HEK293 (cell line): ENCODE measurements at regions not wholly inside any gene's neighbourhood (a gene's known extent, or its start where the extent isn't known, plus 50 kb on each side); places are given as distances from the start of the nearest gene placed in this dataset.

Experiments used
- CTCF ChIA-PET: fragments of 350-600 bp; formaldehyde crosslinking; extraction: SDS; loops from one replicate; lab custom pipeline; 2021; ENCODE audit warnings: antibody characterized with exemption; lab: Yijun Ruan, JAX
- POLR2A ChIA-PET: fragments of 300-600 bp; formaldehyde crosslinking; extraction: SDS; loops from one replicate; lab custom pipeline; 2020; ENCODE audit warnings: antibody characterized with exemption, inconsistent platforms; lab: Yijun Ruan, JAX
- H3K27ac ChIP-seq: fragments of 200-500 bp; sonication (Bioruptor generic); 2 replicates; pipeline ENCODE4 v1.5.1; 2014; ENCODE audit warnings: low read depth, low read length, control low read depth, inconsistent platforms; ENCODE audit errors: extremely low read depth
- H3K36me3 ChIP-seq, 2 experiments: fragments of 200-500 bp in 1 of 2; sonication (Bioruptor generic) in 1 of 2; 1 replicate in 1 of 2; 2 replicates in 1 of 2; pipeline ENCODE4 v1.5.1; 2014 to 2017; ENCODE audit warnings: inconsistent platforms in 2 of 2, low read length in 2 of 2; ENCODE audit not compliant: control insufficient read depth in 2 of 2, insufficient read depth in 1 of 2
- H3K4me1 ChIP-seq: fragments of 200-500 bp; sonication (Bioruptor generic); 2 replicates; pipeline ENCODE4 v1.5.1; 2014; ENCODE audit warnings: mild to moderate bottlenecking, low read length, inconsistent platforms; ENCODE audit not compliant: control insufficient read depth, insufficient read depth
- H3K4me3 ChIP-seq: 2 replicates; pipeline ENCODE4 v1.5.1; 2011; ENCODE audit warnings: low read depth, mild to moderate bottlenecking, control low read depth, low read length, moderate library complexity
- H3K9me3 ChIP-seq: fragments of 200-500 bp; sonication (Bioruptor generic); 2 replicates; pipeline ENCODE4 v1.5.1; 2014; ENCODE audit warnings: low read depth, low read length, inconsistent platforms; ENCODE audit not compliant: control insufficient read depth, insufficient read depth
- GLI2 ChIP-seq: fragments of 450-650 bp; formaldehyde crosslinking; IDR thresholded peaks from 2 replicates; pipeline ENCODE4; 2017; ENCODE audit warnings: missing biosample characterization, missing genetic modification characterization, low read depth, borderline replicate concordance
- GLIS1 ChIP-seq: fragments of 450-650 bp; formaldehyde crosslinking; IDR thresholded peaks from 2 replicates; pipeline ENCODE4 v1.5.1; 2016; ENCODE audit warnings: missing biosample characterization, missing genetic modification characterization
- KLF7 ChIP-seq: fragments of 450-650 bp; formaldehyde crosslinking; IDR thresholded peaks from 2 replicates; pipeline ENCODE4 v1.5.1; 2016; ENCODE audit warnings: missing biosample characterization, missing genetic modification characterization, borderline replicate concordance
- REPIN1 ChIP-seq: fragments of 450-650 bp; formaldehyde crosslinking; IDR thresholded peaks from 2 replicates; pipeline ENCODE4 v1.5.1; 2017; ENCODE audit warnings: missing biosample characterization, missing genetic modification characterization, low read depth
- SETDB1 ChIP-seq: IDR thresholded peaks from one replicate; pipeline ENCODE4 v1.6.1; 2017; ENCODE audit warnings: mild to moderate bottlenecking, low read length, moderate library complexity, mixed read lengths; ENCODE audit not compliant: insufficient read length
- ZFHX2 ChIP-seq: fragments of 450-650 bp; formaldehyde crosslinking; conservative IDR thresholded peaks from 2 replicates; pipeline ENCODE4 v1.5.1; 2016; ENCODE audit warnings: missing biosample characterization, missing genetic modification characterization
- ZNF10 ChIP-seq: fragments of 450-650 bp; formaldehyde crosslinking; IDR thresholded peaks from 2 replicates; pipeline ENCODE4 v1.5.1; 2017; ENCODE audit warnings: missing biosample characterization, missing genetic modification characterization
- ZNF155 ChIP-seq: fragments of 450-650 bp; formaldehyde crosslinking; IDR thresholded peaks from 2 replicates; pipeline ENCODE4 v1.5.1; 2016; ENCODE audit warnings: missing biosample characterization, missing genetic modification characterization
- ZNF16 ChIP-seq: fragments of 450-650 bp; formaldehyde crosslinking; IDR thresholded peaks from 2 replicates; pipeline ENCODE4 v1.5.1; 2016; ENCODE audit warnings: low read depth, missing biosample characterization, missing genetic modification characterization
- ZNF221 ChIP-seq: fragments of 450-650 bp; formaldehyde crosslinking; IDR thresholded peaks from 2 replicates; pipeline ENCODE4 v1.5.1; 2017; ENCODE audit warnings: missing biosample characterization, missing genetic modification characterization, borderline replicate concordance
- ZNF341 ChIP-seq: fragments of 450-650 bp; formaldehyde crosslinking; IDR thresholded peaks from 2 replicates; pipeline ENCODE4; 2016; ENCODE audit warnings: low read depth, missing biosample characterization, missing genetic modification characterization
- ZNF404 ChIP-seq: fragments of 450-650 bp; formaldehyde crosslinking; IDR thresholded peaks from 2 replicates; pipeline ENCODE4 v1.5.1; 2017; ENCODE audit warnings: missing biosample characterization, missing genetic modification characterization
- ZNF555 ChIP-seq: fragments of 450-650 bp; formaldehyde crosslinking; conservative IDR thresholded peaks from 2 replicates; pipeline ENCODE4 v1.5.1; 2017; ENCODE audit warnings: missing biosample characterization, mild to moderate bottlenecking, missing genetic modification characterization, inconsistent platforms
- ZNF561 ChIP-seq: fragments of 450-650 bp; IDR thresholded peaks from 2 replicates; pipeline ENCODE4 v1.5.1; 2018; ENCODE audit warnings: missing biosample characterization, missing genetic modification characterization, borderline replicate concordance
- ZNF677 ChIP-seq: fragments of 450-650 bp; IDR thresholded peaks from 2 replicates; pipeline ENCODE4 v1.5.0; 2018; ENCODE audit warnings: missing biosample characterization, mild to moderate bottlenecking, missing genetic modification characterization, moderate library complexity
- TF ChIP-seq, protein P1 (sequence below): fragments of 450-650 bp; formaldehyde crosslinking; IDR thresholded peaks from 2 replicates; pipeline ENCODE4 v1.5.1; 2016; ENCODE audit warnings: missing biosample characterization, missing genetic modification characterization, borderline replicate concordance
- TF ChIP-seq, protein P2 (sequence below): fragments of 450-650 bp; formaldehyde crosslinking; IDR thresholded peaks from 2 replicates; pipeline ENCODE4 v1.5.1; 2016; ENCODE audit warnings: missing biosample characterization, missing genetic modification characterization
- TF ChIP-seq, protein P3 (sequence below): fragments of 450-650 bp; formaldehyde crosslinking; conservative IDR thresholded peaks from 2 replicates; pipeline ENCODE4 v1.5.1; 2016; ENCODE audit warnings: low read depth, missing biosample characterization, missing genetic modification characterization
- TF ChIP-seq, protein P4 (sequence below): fragments of 450-650 bp; formaldehyde crosslinking; IDR thresholded peaks from 2 replicates; pipeline ENCODE4 v1.5.1; 2017; ENCODE audit warnings: missing biosample characterization, missing genetic modification characterization

DNA sequence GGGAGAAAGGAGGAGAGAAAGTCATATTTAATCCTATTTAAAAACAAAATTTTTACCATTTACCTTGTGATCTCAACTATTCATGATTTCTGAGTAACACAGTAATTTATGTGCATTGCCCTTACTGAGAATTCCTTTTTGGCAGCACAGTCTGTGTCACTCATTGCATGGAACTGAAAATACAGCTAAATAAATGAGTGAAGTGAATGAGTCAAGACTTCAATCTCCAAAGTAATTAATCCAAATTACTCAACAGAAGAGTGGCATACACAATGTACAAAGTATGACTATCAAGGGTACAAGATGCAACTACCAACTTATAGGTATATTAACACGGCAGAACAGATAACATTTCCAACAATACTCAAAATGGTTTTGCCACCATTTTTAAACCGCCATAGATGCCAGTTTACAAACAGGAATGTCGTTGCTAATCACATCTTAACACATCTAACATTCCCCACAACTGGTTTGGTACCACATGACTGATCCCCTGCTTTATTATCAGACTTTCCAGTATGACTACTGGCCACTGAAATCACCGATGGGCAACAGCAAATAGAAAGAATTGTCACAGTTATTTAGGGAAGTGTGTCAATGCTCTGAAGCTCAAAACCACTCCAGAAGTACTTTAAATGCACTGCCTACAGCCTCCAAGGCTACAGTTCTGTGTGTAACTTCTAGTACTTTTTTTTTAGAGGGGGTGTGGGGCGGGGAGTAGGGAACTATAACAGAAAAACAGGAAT is 410.4 kb downstream of the SHQ1 start:
- no peak overlapping the region for H3K27ac ChIP-seq
- TF ChIP-seq REPIN1 (tag by site-specific recombination) (no peak), ZFHX2 (tag by site-specific recombination) (no peak), ZNF677 (tag by site-specific recombination) (no peak), SETDB1 (no peak), ZNF404 (tag by site-specific recombination) (no peak), ZNF10 (tag by site-specific recombination) (no peak), ZNF561 (tag by site-specific recombination) (no peak), KLF7 (tag by site-specific recombination) (no peak), ZNF555 (tag by site-specific recombination) (no peak), ZNF221 (tag by site-specific recombination) (no peak), ZNF341 (tag by site-specific recombination) (no peak), GLI2 (tag by site-specific recombination) (no peak), ZNF16 (no peak)
- TF ChIP-seq, protein P1, sequence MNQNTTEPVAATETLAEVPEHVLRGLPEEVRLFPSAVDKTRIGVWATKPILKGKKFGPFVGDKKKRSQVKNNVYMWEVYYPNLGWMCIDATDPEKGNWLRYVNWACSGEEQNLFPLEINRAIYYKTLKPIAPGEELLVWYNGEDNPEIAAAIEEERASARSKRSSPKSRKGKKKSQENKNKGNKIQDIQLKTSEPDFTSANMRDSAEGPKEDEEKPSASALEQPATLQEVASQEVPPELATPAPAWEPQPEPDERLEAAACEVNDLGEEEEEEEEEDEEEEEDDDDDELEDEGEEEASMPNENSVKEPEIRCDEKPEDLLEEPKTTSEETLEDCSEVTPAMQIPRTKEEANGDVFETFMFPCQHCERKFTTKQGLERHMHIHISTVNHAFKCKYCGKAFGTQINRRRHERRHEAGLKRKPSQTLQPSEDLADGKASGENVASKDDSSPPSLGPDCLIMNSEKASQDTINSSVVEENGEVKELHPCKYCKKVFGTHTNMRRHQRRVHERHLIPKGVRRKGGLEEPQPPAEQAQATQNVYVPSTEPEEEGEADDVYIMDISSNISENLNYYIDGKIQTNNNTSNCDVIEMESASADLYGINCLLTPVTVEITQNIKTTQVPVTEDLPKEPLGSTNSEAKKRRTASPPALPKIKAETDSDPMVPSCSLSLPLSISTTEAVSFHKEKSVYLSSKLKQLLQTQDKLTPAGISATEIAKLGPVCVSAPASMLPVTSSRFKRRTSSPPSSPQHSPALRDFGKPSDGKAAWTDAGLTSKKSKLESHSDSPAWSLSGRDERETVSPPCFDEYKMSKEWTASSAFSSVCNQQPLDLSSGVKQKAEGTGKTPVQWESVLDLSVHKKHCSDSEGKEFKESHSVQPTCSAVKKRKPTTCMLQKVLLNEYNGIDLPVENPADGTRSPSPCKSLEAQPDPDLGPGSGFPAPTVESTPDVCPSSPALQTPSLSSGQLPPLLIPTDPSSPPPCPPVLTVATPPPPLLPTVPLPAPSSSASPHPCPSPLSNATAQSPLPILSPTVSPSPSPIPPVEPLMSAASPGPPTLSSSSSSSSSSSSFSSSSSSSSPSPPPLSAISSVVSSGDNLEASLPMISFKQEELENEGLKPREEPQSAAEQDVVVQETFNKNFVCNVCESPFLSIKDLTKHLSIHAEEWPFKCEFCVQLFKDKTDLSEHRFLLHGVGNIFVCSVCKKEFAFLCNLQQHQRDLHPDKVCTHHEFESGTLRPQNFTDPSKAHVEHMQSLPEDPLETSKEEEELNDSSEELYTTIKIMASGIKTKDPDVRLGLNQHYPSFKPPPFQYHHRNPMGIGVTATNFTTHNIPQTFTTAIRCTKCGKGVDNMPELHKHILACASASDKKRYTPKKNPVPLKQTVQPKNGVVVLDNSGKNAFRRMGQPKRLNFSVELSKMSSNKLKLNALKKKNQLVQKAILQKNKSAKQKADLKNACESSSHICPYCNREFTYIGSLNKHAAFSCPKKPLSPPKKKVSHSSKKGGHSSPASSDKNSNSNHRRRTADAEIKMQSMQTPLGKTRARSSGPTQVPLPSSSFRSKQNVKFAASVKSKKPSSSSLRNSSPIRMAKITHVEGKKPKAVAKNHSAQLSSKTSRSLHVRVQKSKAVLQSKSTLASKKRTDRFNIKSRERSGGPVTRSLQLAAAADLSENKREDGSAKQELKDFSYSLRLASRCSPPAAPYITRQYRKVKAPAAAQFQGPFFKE (tag by site-specific recombination), result no peak
- TF ChIP-seq, protein P2, sequence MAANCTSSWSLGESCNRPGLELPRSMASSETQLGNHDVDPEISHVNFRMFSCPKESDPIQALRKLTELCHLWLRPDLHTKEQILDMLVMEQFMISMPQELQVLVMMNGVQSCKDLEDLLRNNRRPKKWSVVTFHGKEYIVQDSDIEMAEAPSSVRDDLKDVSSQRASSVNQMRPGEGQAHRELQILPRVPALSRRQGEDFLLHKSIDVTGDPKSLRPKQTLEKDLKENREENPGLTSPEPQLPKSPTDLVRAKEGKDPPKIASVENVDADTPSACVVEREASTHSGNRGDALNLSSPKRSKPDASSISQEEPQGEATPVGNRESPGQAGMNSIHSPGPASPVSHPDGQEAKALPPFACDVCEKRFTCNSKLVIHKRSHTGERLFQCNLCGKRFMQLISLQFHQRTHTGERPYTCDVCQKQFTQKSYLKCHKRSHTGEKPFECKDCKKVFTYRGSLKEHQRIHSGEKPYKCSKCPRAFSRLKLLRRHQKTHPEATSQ, result no peak
- H3K4me3 ChIP-seq, result no peak overlapping the region
- POLR2A ChIA-PET, result no interaction called here
- H3K9me3 ChIP-seq, result no peaks in the 10 kb centered on the region
- CTCF ChIA-PET, result interaction anchor here (0.7 kb wide), 1 partner anchor 193 kb away, joined by 7 read pairs; no protein-coding TSS in a partner anchor
- peaks cover 13% of the 10 kb centered on the region for H3K4me1 ChIP-seq
- H3K36me3 ChIP-seq, result peaks cover 0 to 16% of the 10 kb centered on the region in 2 experiments; a peak in 1 of 3 replicates

DNA sequence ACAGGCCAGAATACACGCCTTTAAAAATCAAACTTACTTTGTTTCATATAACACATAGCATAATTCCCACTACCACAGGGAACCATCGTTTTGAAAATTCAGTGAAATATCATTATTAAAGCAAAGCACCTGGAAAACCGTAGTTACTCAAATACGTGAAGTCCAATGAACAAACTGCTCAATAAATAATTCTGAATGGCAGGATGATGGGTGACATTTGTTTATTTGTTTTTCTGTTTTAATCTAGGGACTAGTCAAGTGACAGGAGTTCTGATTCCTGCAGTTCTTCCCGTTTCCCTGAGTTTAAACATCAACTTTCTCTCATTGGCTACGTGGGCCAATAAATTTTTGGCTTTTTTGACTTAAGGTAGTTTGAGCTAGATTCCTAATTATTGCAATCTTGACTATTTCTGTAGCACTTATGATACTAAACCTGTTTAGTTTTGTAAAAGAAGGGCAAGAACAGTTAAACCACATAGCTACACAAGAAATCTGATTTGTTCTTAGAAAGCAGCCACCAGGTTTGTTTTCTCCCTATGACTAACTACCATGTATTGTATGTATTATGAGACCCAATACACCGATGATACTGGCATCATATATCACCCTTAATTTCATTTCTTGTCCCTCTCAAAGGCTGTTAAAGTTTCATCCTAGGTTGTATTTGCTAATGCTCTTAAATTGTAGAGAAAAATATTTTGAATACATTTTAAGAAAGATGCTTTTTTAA is 411.2 kb downstream of the SHQ1 start:
- Histone ChIP-seq H3K4me1 (peaks cover 11% of the 10 kb centered on the region), H3K4me3 (no peak overlapping the region), H3K36me3 (peaks cover 0 to 16% of the 10 kb centered on the region in 2 experiments; a peak in 1 of 3 replicates), H3K27ac (no peak overlapping the region), H3K9me3 (no peaks in the 10 kb centered on the region)
- POLR2A ChIA-PET, result no interaction called here
- CTCF ChIA-PET, result no interaction called here
- no peak for TF ChIP-seq ZNF561 (tag by site-specific recombination)
- no peak for TF ChIP-seq GLIS1
- TF ChIP-seq, protein P3, sequence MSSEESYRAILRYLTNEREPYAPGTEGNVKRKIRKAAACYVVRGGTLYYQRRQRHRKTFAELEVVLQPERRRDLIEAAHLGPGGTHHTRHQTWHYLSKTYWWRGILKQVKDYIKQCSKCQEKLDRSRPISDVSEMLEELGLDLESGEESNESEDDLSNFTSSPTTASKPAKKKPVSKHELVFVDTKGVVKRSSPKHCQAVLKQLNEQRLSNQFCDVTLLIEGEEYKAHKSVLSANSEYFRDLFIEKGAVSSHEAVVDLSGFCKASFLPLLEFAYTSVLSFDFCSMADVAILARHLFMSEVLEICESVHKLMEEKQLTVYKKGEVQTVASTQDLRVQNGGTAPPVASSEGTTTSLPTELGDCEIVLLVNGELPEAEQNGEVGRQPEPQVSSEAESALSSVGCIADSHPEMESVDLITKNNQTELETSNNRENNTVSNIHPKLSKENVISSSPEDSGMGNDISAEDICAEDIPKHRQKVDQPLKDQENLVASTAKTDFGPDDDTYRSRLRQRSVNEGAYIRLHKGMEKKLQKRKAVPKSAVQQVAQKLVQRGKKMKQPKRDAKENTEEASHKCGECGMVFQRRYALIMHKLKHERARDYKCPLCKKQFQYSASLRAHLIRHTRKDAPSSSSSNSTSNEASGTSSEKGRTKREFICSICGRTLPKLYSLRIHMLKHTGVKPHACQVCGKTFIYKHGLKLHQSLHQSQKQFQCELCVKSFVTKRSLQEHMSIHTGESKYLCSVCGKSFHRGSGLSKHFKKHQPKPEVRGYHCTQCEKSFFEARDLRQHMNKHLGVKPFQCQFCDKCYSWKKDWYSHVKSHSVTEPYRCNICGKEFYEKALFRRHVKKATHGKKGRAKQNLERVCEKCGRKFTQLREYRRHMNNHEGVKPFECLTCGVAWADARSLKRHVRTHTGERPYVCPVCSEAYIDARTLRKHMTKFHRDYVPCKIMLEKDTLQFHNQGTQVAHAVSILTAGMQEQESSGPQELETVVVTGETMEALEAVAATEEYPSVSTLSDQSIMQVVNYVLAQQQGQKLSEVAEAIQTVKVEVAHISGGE (tag by site-specific recombination), result no peak
- TF ChIP-seq, protein P4, sequence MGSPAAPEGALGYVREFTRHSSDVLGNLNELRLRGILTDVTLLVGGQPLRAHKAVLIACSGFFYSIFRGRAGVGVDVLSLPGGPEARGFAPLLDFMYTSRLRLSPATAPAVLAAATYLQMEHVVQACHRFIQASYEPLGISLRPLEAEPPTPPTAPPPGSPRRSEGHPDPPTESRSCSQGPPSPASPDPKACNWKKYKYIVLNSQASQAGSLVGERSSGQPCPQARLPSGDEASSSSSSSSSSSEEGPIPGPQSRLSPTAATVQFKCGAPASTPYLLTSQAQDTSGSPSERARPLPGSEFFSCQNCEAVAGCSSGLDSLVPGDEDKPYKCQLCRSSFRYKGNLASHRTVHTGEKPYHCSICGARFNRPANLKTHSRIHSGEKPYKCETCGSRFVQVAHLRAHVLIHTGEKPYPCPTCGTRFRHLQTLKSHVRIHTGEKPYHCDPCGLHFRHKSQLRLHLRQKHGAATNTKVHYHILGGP (tag by site-specific recombination), result peak; percentile 80
- no peak for TF ChIP-seq ZNF155 (tag by site-specific recombination)
